ENCODE measurements at regions not wholly inside any gene's neighbourhood (a gene's known extent, or its start where the extent isn't known, plus 50 kb on each side); places are given as distances from the start of the nearest gene placed in this dataset.

DNA sequence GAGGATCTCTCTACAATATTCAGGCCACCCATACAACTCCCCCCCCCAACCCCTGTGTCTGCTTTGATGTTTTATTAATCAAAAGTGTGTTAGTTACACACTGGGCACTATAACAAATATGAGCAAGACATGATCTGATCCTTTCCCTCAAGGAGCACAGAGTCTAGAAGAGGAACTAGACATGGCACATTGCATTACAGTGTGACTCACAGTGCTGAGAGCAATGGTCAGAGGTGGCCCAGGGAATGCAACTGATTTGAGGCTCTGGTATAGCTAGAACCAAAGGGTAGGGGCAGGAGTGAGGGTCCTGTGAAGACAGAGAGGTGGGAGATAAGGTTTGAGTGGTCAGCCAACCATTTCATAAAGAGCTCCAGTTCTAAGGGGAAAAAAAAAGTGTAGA, 539.2 kb downstream of the ACTL7B start:
- in situ Hi-C loops (cut with HindIII; ENCODE audit: extremely low pct_ligation_motif_present, low pct_unique_long_range_greater_than_20kb) (no loop called here), intact Hi-C loops (cut with micrococcal nuclease; ENCODE audit: unreplicated experiment) (no loop called here)
- ChIA-PET CTCF (ENCODE audit: low intra/inter-chr PET ratio, low total read pairs) (no interaction called here), POLR2A (no interaction called here)
- H3K36me3 ChIP-seq (replicated peaks in 1 of 2; ENCODE audit: control insufficient read depth in 1 of 2, insufficient read depth in 2 of 2, low read length in 2 of 2) = no peaks in the 10 kb centered on the region
- FAIRE-seq (no peak), ATAC-seq (no peak), DNase-seq (ENCODE audit: low spot score) (no peak)
- H3K4me2 ChIP-seq (ENCODE audit: low read depth, low read length) = no peak overlapping the region
- no peak for TF ChIP-seq ZC3H13 (CRISPR knock-in tag; IDR thresholded peaks at IDR 0.05)
- no peak for TF ChIP-seq ARHGAP35 (CRISPR knock-in tag; IDR thresholded peaks at IDR 0.05; ENCODE audit: borderline replicate concordance)
- no peak for TF ChIP-seq NR2F1 (CRISPR knock-in tag; IDR thresholded peaks at IDR 0.05)
- TF ChIP-seq ZNF569 (CRISPR knock-in tag; IDR thresholded peaks at IDR 0.05; ENCODE audit: borderline replicate concordance) = no peak
- TF ChIP-seq MLLT10 (CRISPR knock-in tag; IDR thresholded peaks at IDR 0.05) = no peak
- no peak for TF ChIP-seq TRIM24 (CRISPR knock-in tag; IDR thresholded peaks at IDR 0.05)
- no peak for TF ChIP-seq NAIF1 (CRISPR knock-in tag; IDR thresholded peaks at IDR 0.05; ENCODE audit: borderline replicate concordance)
- no peak for TF ChIP-seq HCFC1 (IDR thresholded peaks at IDR 0.05; ENCODE audit: low read depth, low read length)
- TF ChIP-seq, protein P1, sequence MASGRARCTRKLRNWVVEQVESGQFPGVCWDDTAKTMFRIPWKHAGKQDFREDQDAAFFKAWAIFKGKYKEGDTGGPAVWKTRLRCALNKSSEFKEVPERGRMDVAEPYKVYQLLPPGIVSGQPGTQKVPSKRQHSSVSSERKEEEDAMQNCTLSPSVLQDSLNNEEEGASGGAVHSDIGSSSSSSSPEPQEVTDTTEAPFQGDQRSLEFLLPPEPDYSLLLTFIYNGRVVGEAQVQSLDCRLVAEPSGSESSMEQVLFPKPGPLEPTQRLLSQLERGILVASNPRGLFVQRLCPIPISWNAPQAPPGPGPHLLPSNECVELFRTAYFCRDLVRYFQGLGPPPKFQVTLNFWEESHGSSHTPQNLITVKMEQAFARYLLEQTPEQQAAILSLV (CRISPR knock-in tag; IDR thresholded peaks at IDR 0.05; ENCODE audit: borderline replicate concordance) = no peak
- no peak for TF ChIP-seq TOE1 (CRISPR knock-in tag; IDR thresholded peaks at IDR 0.05)
- BruUV-seq (replicated peaks) = no TSS peak
- no peaks in the 10 kb centered on the region for H3K27me3 ChIP-seq (ENCODE audit: control insufficient read depth in 1 of 2, insufficient read depth in 2 of 2, low read length in 2 of 2)
- no peaks in the 10 kb centered on the region for H3K9me3 ChIP-seq (ENCODE audit: low read length)
- H3K79me2 ChIP-seq (ENCODE audit: insufficient read depth, low read length) = no peaks in the 10 kb centered on the region
- H3K27ac ChIP-seq (ENCODE audit: extremely low read length, insufficient read depth, low read length) = no peak overlapping the region
- no peak overlapping the region for H3K4me3 ChIP-seq (replicated peaks in 1 of 3; ENCODE audit: insufficient read depth in 1 of 3, low read depth in 2 of 3, low read length in 3 of 3)
- H3K4me1 ChIP-seq (ENCODE audit: insufficient read depth, low read length) = no peaks in the 10 kb centered on the region
- no peak overlapping the region for H3K9ac ChIP-seq (ENCODE audit: insufficient read depth, low read depth, low read length)
- H2AFZ ChIP-seq (ENCODE audit: low read length) = no peak overlapping the region
- no peaks in the 10 kb centered on the region for H4K20me1 ChIP-seq (ENCODE audit: insufficient read depth, low read length)

Data from HepG2 (cell line).